ENCODE measurements at regions not wholly inside any gene's neighbourhood (a gene's known extent, or its start where the extent isn't known, plus 50 kb on each side); places are given as distances from the start of the nearest gene placed in this dataset. TPM values are rescaled to one million over a fixed set of nuclear protein-coding genes. Genes with fewer than 3 reads are reported as not detected.

DNA sequence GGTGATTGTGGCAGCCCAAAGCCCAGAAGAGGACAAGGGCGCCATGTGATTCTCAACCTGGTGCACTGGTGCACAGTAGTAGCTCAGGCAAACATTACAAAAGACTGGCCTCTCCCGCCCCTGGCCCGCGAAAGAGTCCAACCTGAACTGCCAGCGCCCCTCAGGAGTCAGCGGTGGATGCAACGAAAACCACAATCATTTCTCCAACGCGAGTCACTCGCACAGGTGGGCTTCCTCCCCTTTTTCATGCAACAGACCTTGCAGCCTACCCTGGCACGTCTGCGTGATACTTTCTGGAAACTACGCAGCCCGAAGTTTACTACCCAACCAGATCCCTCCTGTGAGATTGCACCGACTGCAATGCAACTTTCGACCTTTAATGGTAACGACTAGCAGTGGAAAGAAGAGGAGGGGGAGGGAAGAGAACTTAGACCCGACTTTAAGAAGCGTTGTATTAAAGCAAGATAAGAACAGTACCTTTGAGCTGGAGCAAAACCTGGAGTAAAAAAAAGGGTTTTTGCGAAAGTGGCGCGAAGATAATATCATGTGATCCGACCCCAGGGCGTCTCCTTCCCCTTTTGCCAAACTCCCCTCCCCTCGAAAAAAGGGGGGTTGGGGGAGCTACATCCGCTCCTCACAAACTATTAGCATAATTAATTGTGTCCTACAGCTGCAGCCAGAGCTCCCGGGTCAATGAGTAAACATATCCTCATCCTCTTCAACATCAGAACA, 63.3 kb upstream of the CCDC160 start:
- no peak for DNase-seq (ENCODE audit: low read depth)

- no peak for DNase-seq (ENCODE audit: low read depth)
These were observed 62.7 kb upstream of the CCDC160 start for GRCh38 chrX:134174273-134174660.

DNA sequence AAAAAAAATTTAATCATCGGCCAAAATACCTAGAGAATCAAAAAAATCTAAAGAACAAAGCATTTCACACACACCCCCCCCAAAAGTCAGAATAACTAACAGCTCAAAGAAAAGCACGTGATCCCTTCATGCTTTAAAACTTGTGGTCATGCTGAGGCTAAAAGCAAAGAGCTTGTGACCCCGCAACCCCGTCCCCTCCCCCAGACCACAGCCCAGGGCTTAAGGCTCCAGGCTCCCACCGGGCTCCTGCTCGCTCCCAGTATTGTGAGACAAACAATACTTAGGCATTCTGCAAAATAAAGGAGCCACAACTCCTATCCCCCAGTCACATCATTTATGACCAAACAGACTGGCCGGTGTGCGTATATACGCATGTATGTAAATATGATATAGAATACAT, 62.1 kb upstream of the CCDC160 start:
- no peak for DNase-seq (ENCODE audit: low read depth)

DNA sequence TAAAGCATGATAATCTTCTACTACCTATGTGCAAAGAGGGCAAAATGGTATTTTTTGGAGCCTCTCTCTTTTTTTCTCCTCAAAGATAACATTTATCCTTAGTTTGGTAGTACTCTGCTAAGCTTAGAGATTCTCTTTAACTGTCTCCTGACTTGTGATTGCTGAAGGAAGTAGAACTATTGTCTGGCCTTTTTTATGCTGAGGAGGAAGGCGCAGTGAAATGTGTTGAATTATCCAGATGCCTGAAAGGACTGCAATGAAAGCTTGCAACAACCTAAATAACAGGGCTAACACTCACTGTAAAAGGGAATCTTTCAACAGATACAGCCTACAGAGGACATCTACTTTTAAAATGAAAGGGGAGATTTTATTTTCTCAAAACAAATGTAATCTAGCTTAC, 59.5 kb upstream of the CCDC160 start:
- DNase-seq (ENCODE audit: low read depth): no peak

- DNase-seq (ENCODE audit: low read depth): peak; percentile 3
These were observed 56.2 kb upstream of the CCDC160 start for GRCh38 chrX:134180601-134181274.

DNA sequence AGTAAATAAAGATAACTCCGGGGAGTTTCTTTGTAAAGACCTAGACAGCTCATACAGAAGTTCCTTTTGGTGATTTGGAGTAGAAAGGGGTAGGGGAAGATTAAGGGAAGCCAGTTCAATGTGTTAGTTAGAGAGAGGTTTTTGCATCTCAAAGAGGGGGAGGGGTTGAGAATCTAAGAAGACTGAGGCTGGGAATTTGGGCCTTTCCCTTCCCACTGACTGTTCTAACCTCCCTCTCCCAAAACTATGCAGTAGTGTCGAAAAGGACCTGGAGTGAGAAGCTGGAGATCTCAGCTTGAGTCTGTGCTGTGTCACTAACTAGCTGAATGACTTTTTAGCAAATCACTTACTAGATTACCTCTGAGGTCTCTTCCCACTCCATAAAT, 55.7 kb upstream of the CCDC160 start:
- no peak for DNase-seq (ENCODE audit: low read depth)

DNA sequence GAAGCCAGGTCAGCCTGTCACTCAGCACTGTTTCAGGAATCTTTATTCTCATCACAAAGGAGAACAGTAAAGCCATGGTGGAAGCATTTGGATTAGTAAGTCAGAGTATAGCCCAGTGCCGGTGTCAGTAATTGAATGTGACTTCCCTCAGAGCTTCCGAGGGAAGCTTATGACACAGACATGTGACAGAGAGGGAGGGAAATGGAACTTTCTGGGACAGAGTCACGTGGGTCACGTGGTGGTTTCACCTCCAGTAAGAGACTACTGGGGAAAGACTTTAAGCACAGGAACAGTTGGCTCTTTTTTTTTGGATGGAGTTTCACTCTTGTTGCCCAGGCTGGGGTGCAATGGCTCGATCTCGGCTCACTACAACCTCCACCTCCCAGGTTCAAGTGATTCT, 53.3 kb upstream of the CCDC160 start:
- no peak for DNase-seq (ENCODE audit: low read depth)

- no peak for DNase-seq (ENCODE audit: low read depth)
These were observed 52.0 kb upstream of the CCDC160 start for GRCh38 chrX:134184936-134185335.

- peak; percentile 13 for DNase-seq (ENCODE audit: low read depth)
These were observed 50.4 kb upstream of the CCDC160 start for GRCh38 chrX:134186362-134187121.

Small RNA genes in the stretch of these regions (small RNA-seq; reads per million reads assigned to genes)
- not detected for gene RF00019
- not detected for gene TIMM8BP2

Measured in HT1080 (cell line).